ENCODE measurements at regions not wholly inside any gene's neighbourhood (a gene's known extent, or its start where the extent isn't known, plus 50 kb on each side); places are given as distances from the start of the nearest gene placed in this dataset.

GRCh38 chr4:117327491-117327890 is 242.1 kb upstream of the TRAM1L1 start:
- TF ChIP-seq, protein P1, sequence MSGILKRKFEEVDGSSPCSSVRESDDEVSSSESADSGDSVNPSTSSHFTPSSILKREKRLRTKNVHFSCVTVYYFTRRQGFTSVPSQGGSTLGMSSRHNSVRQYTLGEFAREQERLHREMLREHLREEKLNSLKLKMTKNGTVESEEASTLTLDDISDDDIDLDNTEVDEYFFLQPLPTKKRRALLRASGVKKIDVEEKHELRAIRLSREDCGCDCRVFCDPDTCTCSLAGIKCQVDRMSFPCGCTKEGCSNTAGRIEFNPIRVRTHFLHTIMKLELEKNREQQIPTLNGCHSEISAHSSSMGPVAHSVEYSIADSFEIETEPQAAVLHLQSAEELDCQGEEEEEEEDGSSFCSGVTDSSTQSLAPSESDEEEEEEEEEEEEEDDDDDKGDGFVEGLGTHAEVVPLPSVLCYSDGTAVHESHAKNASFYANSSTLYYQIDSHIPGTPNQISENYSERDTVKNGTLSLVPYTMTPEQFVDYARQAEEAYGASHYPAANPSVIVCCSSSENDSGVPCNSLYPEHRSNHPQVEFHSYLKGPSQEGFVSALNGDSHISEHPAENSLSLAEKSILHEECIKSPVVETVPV (CRISPR knock-in tag; IDR thresholded peaks at IDR 0.05): no peak
- TF ChIP-seq CREB5 (CRISPR knock-in tag; IDR thresholded peaks at IDR 0.05; ENCODE audit: low read depth) (no peak), SNAI2 (CRISPR knock-in tag; IDR thresholded peaks at IDR 0.05) (no peak), RARB (CRISPR knock-in tag; IDR thresholded peaks at IDR 0.05) (no peak), ZFP3 (CRISPR knock-in tag; IDR thresholded peaks at IDR 0.05) (no peak), ZFP30 (CRISPR knock-in tag; IDR thresholded peaks at IDR 0.05) (no peak), ZC3H10 (CRISPR knock-in tag; IDR thresholded peaks at IDR 0.05) (no peak), ZNF70 (CRISPR knock-in tag; IDR thresholded peaks at IDR 0.05) (no peak), ARNTL (CRISPR knock-in tag; IDR thresholded peaks at IDR 0.05; ENCODE audit: borderline replicate concordance, low read depth) (no peak), CSDC2 (CRISPR knock-in tag; IDR thresholded peaks at IDR 0.05) (no peak), ZNF565 (CRISPR knock-in tag; conservative IDR thresholded peaks at IDR 0.05; ENCODE audit: low read depth) (no peak), ESRRG (CRISPR knock-in tag; IDR thresholded peaks at IDR 0.05) (no peak)
- TF ChIP-seq, protein P2, sequence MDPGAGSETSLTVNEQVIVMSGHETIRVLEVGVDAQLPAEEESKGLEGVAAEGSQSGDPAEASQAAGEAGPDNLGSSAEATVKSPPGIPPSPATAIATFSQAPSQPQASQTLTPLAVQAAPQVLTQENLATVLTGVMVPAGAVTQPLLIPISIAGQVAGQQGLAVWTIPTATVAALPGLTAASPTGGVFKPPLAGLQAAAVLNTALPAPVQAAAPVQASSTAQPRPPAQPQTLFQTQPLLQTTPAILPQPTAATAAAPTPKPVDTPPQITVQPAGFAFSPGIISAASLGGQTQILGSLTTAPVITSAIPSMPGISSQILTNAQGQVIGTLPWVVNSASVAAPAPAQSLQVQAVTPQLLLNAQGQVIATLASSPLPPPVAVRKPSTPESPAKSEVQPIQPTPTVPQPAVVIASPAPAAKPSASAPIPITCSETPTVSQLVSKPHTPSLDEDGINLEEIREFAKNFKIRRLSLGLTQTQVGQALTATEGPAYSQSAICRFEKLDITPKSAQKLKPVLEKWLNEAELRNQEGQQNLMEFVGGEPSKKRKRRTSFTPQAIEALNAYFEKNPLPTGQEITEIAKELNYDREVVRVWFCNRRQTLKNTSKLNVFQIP (CRISPR knock-in tag; IDR thresholded peaks at IDR 0.05; ENCODE audit: borderline replicate concordance, low read depth): no peak
- TF ChIP-seq, protein P3, sequence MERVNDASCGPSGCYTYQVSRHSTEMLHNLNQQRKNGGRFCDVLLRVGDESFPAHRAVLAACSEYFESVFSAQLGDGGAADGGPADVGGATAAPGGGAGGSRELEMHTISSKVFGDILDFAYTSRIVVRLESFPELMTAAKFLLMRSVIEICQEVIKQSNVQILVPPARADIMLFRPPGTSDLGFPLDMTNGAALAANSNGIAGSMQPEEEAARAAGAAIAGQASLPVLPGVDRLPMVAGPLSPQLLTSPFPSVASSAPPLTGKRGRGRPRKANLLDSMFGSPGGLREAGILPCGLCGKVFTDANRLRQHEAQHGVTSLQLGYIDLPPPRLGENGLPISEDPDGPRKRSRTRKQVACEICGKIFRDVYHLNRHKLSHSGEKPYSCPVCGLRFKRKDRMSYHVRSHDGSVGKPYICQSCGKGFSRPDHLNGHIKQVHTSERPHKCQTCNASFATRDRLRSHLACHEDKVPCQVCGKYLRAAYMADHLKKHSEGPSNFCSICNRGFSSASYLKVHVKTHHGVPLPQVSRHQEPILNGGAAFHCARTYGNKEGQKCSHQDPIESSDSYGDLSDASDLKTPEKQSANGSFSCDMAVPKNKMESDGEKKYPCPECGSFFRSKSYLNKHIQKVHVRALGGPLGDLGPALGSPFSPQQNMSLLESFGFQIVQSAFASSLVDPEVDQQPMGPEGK (CRISPR knock-in tag; IDR thresholded peaks at IDR 0.05; ENCODE audit: borderline replicate concordance): no peak
